A673 (cell line): ENCODE measurements at regions not wholly inside any gene's neighbourhood (a gene's known extent, or its start where the extent isn't known, plus 50 kb on each side); places are given as distances from the start of the nearest gene placed in this dataset.

ENCODE experiments used
- EZH2 ChIP-seq: fragments of 200-600 bp; sonication (generic); IDR thresholded peaks from 2 replicates; pipeline ENCODE4 v1.6.1; 2017; ENCODE audit warnings: borderline replicate concordance, low read depth, mild to moderate bottlenecking, mixed read lengths, antibody characterized with exemption, low read length; ENCODE audit not compliant: poor library complexity, severe bottlenecking
- TF ChIP-seq, protein P1 (sequence below): fragments of 300-800, 200-600 bp; sonication (generic); conservative IDR thresholded peaks from 2 replicates; pipeline ENCODE4 v1.5.1; 2017; ENCODE audit warnings: low read depth, mild to moderate bottlenecking, antibody characterized with exemption, low read length, moderate library complexity, mixed read lengths

GRCh38 chr12:97938031-97938430 lies 475.4 kb downstream of the RMST start:
- TF ChIP-seq, protein P1, sequence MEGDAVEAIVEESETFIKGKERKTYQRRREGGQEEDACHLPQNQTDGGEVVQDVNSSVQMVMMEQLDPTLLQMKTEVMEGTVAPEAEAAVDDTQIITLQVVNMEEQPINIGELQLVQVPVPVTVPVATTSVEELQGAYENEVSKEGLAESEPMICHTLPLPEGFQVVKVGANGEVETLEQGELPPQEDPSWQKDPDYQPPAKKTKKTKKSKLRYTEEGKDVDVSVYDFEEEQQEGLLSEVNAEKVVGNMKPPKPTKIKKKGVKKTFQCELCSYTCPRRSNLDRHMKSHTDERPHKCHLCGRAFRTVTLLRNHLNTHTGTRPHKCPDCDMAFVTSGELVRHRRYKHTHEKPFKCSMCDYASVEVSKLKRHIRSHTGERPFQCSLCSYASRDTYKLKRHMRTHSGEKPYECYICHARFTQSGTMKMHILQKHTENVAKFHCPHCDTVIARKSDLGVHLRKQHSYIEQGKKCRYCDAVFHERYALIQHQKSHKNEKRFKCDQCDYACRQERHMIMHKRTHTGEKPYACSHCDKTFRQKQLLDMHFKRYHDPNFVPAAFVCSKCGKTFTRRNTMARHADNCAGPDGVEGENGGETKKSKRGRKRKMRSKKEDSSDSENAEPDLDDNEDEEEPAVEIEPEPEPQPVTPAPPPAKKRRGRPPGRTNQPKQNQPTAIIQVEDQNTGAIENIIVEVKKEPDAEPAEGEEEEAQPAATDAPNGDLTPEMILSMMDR = no peak
- no peak for TF ChIP-seq EZH2
